B cell (primary cell): ENCODE measurements at regions not wholly inside any gene's neighbourhood (a gene's known extent, or its start where the extent isn't known, plus 50 kb on each side); places are given as distances from the start of the nearest gene placed in this dataset.

ENCODE experiments used
- ATAC-seq: fragments of 200-7000 bp; cut with Tn5 transposase; one replicate; pipeline ENCODE4 v1.10.0; 2021; ENCODE audit warnings: low read depth, mild to moderate bottlenecking, moderate number of reproducible peaks, moderate library complexity
- CTCF ChIA-PET: fragments of 350-600 bp; sonication (Branson Sonifier 250); formaldehyde crosslinking; loops from one replicate; lab custom pipeline; 2021; ENCODE audit warnings: antibody characterized with exemption, inconsistent platforms; lab: Charles Lee
- POLR2A ChIA-PET: fragments of 350-600 bp; sonication (Branson Sonifier 250); formaldehyde crosslinking; loops from one replicate; lab custom pipeline; 2021; ENCODE audit warnings: antibody characterized with exemption; lab: Charles Lee
- DNase-seq: peaks from one replicate; pipeline ENCODE4 v3.0.0; 2013
- H2AFZ ChIP-seq: 2 replicates; pipeline ENCODE4 v1.6.1; 2012; ENCODE audit warnings: mild to moderate bottlenecking, low read depth, low read length; ENCODE audit not compliant: insufficient read depth, poor library complexity, severe bottlenecking
- H3K27ac ChIP-seq, 2 donors: 1 replicate in 1 of 2; 2 replicates in 1 of 2; pipeline ENCODE4 v1.5.1; 2012 to 2013; ENCODE audit warnings: low read length in 2 of 2, mild to moderate bottlenecking in 2 of 2, moderate library complexity in 1 of 2
- H3K27me3 ChIP-seq, 4 experiments: fragments of 200-600 bp in 1 of 4; sonication (generic) in 1 of 4; replicated peaks in 1 of 4; 1 replicate in 2 of 4; 2 replicates in 2 of 4; pipeline versions ENCODE4 v1.6.1 to v1.7.0; 2013 to 2016; ENCODE audit warnings: low read length in 3 of 4, mild to moderate bottlenecking in 2 of 4, mixed read lengths in 1 of 4, moderate library complexity in 1 of 4; ENCODE audit not compliant: insufficient read depth in 4 of 4, control insufficient read depth in 3 of 4; ENCODE audit errors: control extremely low read depth in 1 of 4
- H3K36me3 ChIP-seq, 2 experiments: replicated peaks in 1 of 2; 1 replicate in 1 of 2; 2 replicates in 1 of 2; pipeline versions ENCODE4 v1.6.1 to v1.7.1; 2013; ENCODE audit warnings: low read length in 1 of 2; ENCODE audit not compliant: insufficient read depth in 2 of 2, control insufficient read depth in 1 of 2; ENCODE audit errors: control extremely low read depth in 1 of 2, extremely low read depth in 1 of 2
- H3K4me1 ChIP-seq, 2 donors: fragments of 200-600 bp in 1 of 2; sonication (generic) in 1 of 2; 1 replicate in 1 of 2; 2 replicates in 1 of 2; pipeline versions ENCODE4 v1.5.1 to v1.6.1; 2013 to 2017; ENCODE audit warnings: low read length in 2 of 2; ENCODE audit not compliant: control insufficient read depth in 2 of 2, insufficient read depth in 2 of 2
- H3K4me2 ChIP-seq: replicated peaks from 2 replicates; pipeline ENCODE3; 2012; ENCODE audit warnings: mild to moderate bottlenecking, low read depth, low read length; ENCODE audit not compliant: poor library complexity, severe bottlenecking
- H3K4me3 ChIP-seq, 5 experiments: fragments of 200-600 bp in 1 of 5; sonication (generic) in 1 of 5; 1 replicate in 3 of 5; 2 replicates in 2 of 5; pipeline versions ENCODE4 v1.5.1 to v1.7.0; 2011 to 2016; ENCODE audit warnings: low read length in 4 of 5, mild to moderate bottlenecking in 4 of 5, low read depth in 2 of 5, control low read depth in 1 of 5, moderate library complexity in 1 of 5; ENCODE audit not compliant: insufficient read depth in 1 of 5; ENCODE audit errors: control extremely low read depth in 1 of 5, extremely low read depth in 1 of 5
- H3K79me2 ChIP-seq: fragments of 200-600 bp; sonication (generic); one replicate; pipeline ENCODE4 v1.6.0; 2016; ENCODE audit warnings: low read length; ENCODE audit not compliant: control insufficient read depth, insufficient read depth
- H3K9ac ChIP-seq: fragments of 200-600 bp; sonication (generic); 2 replicates; pipeline ENCODE4 v1.6.1; 2017; ENCODE audit warnings: mild to moderate bottlenecking, low read length, moderate library complexity
- H3K9me3 ChIP-seq, 3 donors: one replicate each; pipeline versions ENCODE4 v1.6.1 to v1.7.1; 2013; ENCODE audit warnings: low read length in 2 of 3; ENCODE audit not compliant: control insufficient read depth in 2 of 3, insufficient read depth in 1 of 3; ENCODE audit errors: control extremely low read depth in 1 of 3
- H4K20me1 ChIP-seq: 2 replicates; pipeline ENCODE4 v1.6.0; 2012; ENCODE audit warnings: mild to moderate bottlenecking, low read length; ENCODE audit not compliant: insufficient read depth, control insufficient read depth, poor library complexity, severe bottlenecking
- H3K27ac Mint-ChIP-seq: one replicate; pipeline ENCODE4 v1.8.0; 2021; ENCODE audit warnings: mixed read lengths
- H3K27me3 Mint-ChIP-seq: one replicate; pipeline ENCODE4 v1.8.0; 2021; ENCODE audit warnings: mixed read lengths
- H3K4me1 Mint-ChIP-seq: one replicate; pipeline ENCODE4 v1.8.0; 2021; ENCODE audit warnings: mixed read lengths
- H3K4me3 Mint-ChIP-seq: one replicate; pipeline ENCODE4 v1.8.0; 2021; ENCODE audit warnings: mixed read lengths
- H3K9me3 Mint-ChIP-seq: one replicate; pipeline ENCODE4 v1.8.0; 2022; ENCODE audit warnings: mixed read lengths; ENCODE audit not compliant: insufficient read depth
- EZH2 ChIP-seq: IDR thresholded peaks from 2 replicates; pipeline ENCODE4 v1.6.1; 2012; ENCODE audit warnings: borderline replicate concordance, low read depth, mild to moderate bottlenecking, moderate library complexity, low read length; ENCODE audit not compliant: insufficient read depth, poor library complexity, severe bottlenecking
- WGBS: methylation state at CpG from one replicate; pipeline ENCODE4 v1.1.5; 2013; ENCODE audit warnings: missing lambda C conversion rate; ENCODE audit not compliant: insufficient coverage; 5-methylcytosine and 5-hydroxymethylcytosine counted together
- intact Hi-C: fragments of 100-400 bp; cut with micrococcal nuclease; formaldehyde crosslinking; loops from one replicate; pipeline ENCODE4 v1.10.0; 2022
- TF ChIP-seq, protein P1 (sequence below): fragments of 200-600 bp; IDR thresholded peaks from one replicate; pipeline ENCODE4 v1.8.0; 2022; ENCODE audit warnings: antibody characterized with exemption, mild to moderate bottlenecking

DNA sequence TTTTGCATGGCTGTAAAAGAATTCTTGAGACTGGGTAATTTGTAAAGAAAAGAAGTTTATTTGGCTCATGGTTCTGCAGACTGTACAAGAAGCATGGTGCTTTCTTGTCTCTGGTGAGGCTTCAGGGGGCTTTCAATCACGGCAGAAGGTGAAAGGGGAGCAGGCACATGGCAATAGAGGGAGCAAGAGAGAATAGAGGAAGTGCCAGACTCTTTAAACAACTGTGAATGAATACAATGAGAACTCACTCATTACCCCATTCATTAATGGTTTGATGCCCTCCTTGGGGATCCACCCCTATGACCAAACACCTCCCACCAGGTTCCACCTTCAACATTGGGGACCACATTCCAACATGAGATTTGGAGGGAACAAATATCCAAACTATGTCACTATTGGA, 463.5 kb downstream of the MTX2 start:
- WGBS = no CpG with 5 or more reads among the region's 1 CpG
- no peak overlapping the region for H3K27ac Mint-ChIP-seq
- H3K79me2 ChIP-seq = no peaks in the 10 kb centered on the region
- no peak overlapping the region for H3K9ac ChIP-seq
- TF ChIP-seq, protein P1, sequence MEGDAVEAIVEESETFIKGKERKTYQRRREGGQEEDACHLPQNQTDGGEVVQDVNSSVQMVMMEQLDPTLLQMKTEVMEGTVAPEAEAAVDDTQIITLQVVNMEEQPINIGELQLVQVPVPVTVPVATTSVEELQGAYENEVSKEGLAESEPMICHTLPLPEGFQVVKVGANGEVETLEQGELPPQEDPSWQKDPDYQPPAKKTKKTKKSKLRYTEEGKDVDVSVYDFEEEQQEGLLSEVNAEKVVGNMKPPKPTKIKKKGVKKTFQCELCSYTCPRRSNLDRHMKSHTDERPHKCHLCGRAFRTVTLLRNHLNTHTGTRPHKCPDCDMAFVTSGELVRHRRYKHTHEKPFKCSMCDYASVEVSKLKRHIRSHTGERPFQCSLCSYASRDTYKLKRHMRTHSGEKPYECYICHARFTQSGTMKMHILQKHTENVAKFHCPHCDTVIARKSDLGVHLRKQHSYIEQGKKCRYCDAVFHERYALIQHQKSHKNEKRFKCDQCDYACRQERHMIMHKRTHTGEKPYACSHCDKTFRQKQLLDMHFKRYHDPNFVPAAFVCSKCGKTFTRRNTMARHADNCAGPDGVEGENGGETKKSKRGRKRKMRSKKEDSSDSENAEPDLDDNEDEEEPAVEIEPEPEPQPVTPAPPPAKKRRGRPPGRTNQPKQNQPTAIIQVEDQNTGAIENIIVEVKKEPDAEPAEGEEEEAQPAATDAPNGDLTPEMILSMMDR = no peak
- TF ChIP-seq EZH2 = no peak
- H3K36me3 ChIP-seq = no peaks in the 10 kb centered on the region
- no peaks in the 10 kb centered on the region for H3K9me3 ChIP-seq
- ChIA-PET CTCF (no interaction called here), POLR2A (no interaction called here)
- no peaks in the 10 kb centered on the region for H4K20me1 ChIP-seq
- intact Hi-C loops = no loop called here
- no peak overlapping the region for H3K4me3 Mint-ChIP-seq
- H3K27ac ChIP-seq = no peak overlapping the region
- no peak overlapping the region for H3K4me3 ChIP-seq
- peaks cover 0 to 5% (median 0%) of the 10 kb centered on the region in 4 experiments for H3K27me3 ChIP-seq
- ATAC-seq = no peak
- H3K4me1 Mint-ChIP-seq = no peaks in the 10 kb centered on the region
- no peak overlapping the region for H2AFZ ChIP-seq
- H3K4me2 ChIP-seq = no peak overlapping the region
- H3K4me1 ChIP-seq = no peaks in the 10 kb centered on the region
- DNase-seq = no peak
- H3K27me3 Mint-ChIP-seq = peaks cover 3% of the 10 kb centered on the region
- no peaks in the 10 kb centered on the region for H3K9me3 Mint-ChIP-seq

- Histone ChIP-seq H4K20me1 (no peaks in the 10 kb centered on the region), H3K79me2 (no peaks in the 10 kb centered on the region), H3K4me1 (no peaks in the 10 kb centered on the region), H3K4me2 (no peak overlapping the region), H3K9me3 (no peaks in the 10 kb centered on the region), H3K9ac (no peak overlapping the region), H3K36me3 (no peaks in the 10 kb centered on the region), H3K27me3 (peaks cover 0 to 8% (median 0%) of the 10 kb centered on the region in 4 experiments), H2AFZ (no peak overlapping the region), H3K27ac (no peak overlapping the region), H3K4me3 (no peak overlapping the region)
- H3K27me3 Mint-ChIP-seq = peaks cover 5% of the 10 kb centered on the region
- POLR2A ChIA-PET = no interaction called here
- TF ChIP-seq EZH2 = no peak
- TF ChIP-seq, protein P1 = no peak
- H3K4me3 Mint-ChIP-seq = no peak overlapping the region
- H3K27ac Mint-ChIP-seq = no peak overlapping the region
- no CpG with 5 or more reads among the region's 3 CpGs for WGBS
- no peaks in the 10 kb centered on the region for H3K4me1 Mint-ChIP-seq
- no peaks in the 10 kb centered on the region for H3K9me3 Mint-ChIP-seq
- CTCF ChIA-PET = no interaction called here
- DNase-seq (no peak), ATAC-seq (no peak)
- intact Hi-C loops = no loop called here
Observed at GRCh38 chr2:176733698-176734430, 464.6 kb downstream of the MTX2 start.
